ENCODE measurements at regions not wholly inside any gene's neighbourhood (a gene's known extent, or its start where the extent isn't known, plus 50 kb on each side); places are given as distances from the start of the nearest gene placed in this dataset.
A peak's percentile ranks its signal among the peaks of the same experiment; 100 is the strongest.
"Not testable (repeated sequence)": the region's sequence is repeated elsewhere in the genome, so short reads cannot be mapped to it uniquely, and the experiment has no call there.

DNA sequence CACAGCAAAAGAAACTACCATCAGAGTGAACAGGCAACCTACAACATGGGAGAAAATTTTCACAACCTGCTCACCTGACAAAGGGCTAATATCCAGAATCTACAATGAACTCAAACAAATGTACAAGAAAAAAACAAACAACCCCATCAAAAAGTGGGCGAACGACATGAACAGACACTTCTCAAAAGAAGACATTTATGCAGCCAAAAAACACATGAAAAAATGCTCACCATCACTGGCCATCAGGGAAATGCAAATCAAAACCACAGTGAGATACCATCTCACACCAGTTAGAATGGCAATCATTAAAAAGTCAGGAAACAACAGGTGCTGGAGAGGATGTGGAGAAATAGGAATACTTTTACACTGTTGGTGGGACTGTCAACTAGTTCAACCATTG lies 207.8 kb downstream of the USP6NL start:
- DNase-seq = not testable (repeated sequence)

- DNase-seq = no peak
These were observed 208.3 kb downstream of the USP6NL start for GRCh38 chr10:11403116-11403515.

DNA sequence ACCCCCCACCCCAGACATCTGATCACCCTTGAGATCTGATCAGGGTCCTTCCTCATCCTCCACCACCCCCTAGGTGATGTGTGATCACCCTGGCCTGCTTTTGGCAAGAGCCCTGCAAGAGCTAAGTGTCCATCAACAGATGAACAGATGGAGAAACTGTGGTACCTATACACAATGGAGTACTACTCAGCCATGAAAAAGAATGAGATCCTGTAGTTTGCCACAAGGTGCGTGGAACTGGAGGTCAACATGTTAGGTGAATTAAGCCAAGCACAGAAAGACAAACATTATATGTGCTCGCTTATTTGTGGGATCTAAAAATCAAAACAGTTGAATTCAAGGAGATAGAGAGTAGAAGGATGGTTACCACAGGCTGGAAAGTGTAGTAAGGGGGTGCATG lies 209.1 kb downstream of the USP6NL start:
- DNase-seq = no peak

- no peak for DNase-seq
These were observed 209.9 kb downstream of the USP6NL start for GRCh38 chr10:11401264-11402235.

- no peak for DNase-seq
These were observed 213.4 kb downstream of the USP6NL start for GRCh38 chr10:11397980-11398580.

- no peak for DNase-seq
These were observed 214.1 kb downstream of the USP6NL start for GRCh38 chr10:11397077-11397965.

- no peak for DNase-seq
These were observed 215.0 kb downstream of the USP6NL start for GRCh38 chr10:11396311-11396955.

DNA sequence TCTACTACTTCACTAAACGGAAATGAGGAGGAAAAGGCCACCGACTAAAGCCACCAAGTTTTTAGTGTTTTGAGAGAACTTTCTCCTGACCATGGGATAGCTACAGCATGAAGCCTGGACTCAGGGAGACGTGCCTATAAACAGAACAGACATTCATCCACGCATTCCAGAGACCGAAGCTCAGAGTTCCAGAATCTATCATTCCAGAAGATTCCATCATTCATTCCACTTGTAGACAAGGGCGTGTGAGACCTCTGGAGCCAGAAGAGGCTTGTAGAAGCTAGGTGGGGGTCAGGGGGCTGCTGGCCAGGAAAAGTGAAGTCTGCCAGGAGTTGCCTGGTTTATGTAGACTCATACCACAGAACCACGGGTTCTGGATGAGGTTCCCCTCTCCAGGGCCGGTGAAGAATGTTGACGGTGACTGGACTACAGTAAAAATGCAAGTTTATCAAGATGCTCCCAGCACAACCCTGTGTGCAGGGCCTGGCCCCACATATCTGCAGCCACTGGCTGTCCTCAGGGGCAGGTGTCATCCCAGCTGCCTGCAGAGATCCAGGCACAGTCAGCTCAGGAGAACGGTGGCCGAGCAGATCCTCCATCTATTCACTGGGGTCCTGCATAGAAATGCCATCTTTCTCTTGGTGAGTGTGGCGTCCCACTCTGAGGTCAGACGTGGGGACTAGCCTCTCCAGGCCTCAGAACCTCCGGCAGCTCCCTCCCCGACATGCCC lies 215.7 kb downstream of the USP6NL start:
- no peak for DNase-seq

DNA sequence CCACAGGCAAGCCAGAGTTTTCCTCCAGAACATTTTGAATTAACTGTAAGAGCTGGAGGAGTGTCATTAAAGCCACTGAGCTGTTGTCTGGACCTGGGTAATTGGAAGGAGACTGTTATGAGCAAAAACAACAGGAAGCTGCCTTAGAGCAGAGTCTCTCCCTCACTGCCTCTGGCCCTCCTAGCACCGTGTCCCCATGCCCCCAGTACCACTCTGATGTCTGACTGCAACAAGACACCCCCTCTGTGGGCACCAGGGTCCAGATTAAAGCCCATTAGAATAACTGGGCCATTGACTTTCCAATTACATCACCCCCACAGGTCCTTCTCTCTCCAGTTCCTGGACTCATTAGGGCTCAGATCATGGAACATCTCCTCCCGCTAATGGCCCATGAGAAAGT lies 216.3 kb downstream of the USP6NL start:
- DNase-seq = no peak

DNA sequence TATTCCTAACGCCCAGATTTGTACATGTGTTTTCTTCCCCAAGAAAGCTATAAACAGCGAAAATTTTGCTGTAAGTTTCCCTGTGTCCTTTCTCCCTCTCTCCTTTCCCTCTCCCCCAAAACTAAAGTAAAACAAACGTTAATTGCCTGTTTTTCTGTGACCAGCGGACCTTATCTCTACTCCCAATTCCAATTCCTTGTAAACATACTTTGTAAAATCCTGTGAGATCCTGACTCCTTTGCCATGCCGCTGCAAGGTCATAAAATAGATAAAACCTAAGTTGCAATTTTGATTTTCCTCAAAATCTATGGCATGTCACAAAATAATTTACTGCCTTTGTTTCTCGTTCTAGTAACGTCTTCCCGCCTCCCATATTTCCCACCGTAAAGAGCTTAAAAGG lies 217.6 kb downstream of the USP6NL start:
- DNase-seq = no peak

DNA sequence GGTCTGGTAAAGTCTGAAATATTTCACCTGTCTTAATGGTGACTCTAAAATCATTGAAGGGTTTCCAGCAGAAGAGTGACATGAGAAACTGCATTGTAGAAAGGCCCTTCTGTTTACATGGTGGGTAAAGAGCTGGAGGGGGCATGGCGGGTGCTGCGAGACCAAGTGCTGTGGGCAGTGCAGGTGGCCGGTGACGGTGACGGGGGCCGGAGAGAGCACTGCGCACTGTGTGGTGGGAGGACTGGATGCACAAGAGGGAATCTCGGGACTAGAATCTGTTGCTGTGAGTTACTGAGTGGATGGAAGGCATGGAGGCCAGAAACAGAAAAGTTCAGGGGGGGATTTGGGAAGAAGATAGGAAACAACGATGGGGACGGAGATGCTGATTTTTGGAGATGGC lies 218.7 kb downstream of the USP6NL start:
- no peak for DNase-seq

GRCh38 chr10:11388996-11389395 lies 222.5 kb downstream of the USP6NL start:
- DNase-seq = no peak

DNA sequence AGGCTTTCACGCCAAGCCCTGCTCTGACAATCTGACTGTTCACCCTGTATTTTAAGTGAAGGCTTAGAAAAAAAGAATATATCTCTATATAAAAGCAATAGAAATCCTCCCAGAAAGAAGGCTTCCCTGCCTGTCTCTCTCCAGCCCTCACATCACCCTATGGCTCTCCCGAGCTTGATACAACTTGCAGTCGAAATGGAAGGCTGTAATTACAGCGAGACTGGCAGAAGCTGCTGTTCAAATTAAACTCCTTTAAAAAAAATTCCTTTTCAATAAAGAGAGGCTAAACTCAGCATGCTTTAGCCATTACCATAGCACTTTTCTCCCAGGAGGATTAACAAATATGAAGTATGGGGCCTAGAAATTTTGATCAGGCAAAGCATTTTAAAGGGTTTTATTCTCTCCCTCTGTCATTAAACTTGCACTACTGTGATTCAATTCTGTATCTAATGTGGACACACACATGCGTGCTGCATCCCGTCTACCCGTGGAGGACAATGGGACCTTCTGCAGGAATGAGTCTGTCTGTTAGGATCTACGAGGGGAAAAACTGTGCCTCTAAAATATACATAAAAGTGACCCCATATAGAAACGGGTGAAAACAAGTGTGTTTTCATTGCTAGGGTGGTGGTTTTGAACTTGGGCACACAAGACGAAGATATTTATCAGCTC lies 223.8 kb downstream of the USP6NL start:
- peak; percentile 73 for DNase-seq

GRCh38 chr10:11387044-11387443 lies 224.4 kb downstream of the USP6NL start:
- peak; percentile 24 for DNase-seq
